ENCODE measurements at regions not wholly inside any gene's neighbourhood (a gene's known extent, or its start where the extent isn't known, plus 50 kb on each side); places are given as distances from the start of the nearest gene placed in this dataset.

GRCh38 chr1:191953526-191953925 lies 204.7 kb upstream of the RGS18 start:
- TF ChIP-seq CTCF (IDR thresholded peaks at IDR 0.05; ENCODE audit: borderline replicate concordance, extremely low read depth, low read length, poor library complexity, severe bottlenecking), result no peak
- TF ChIP-seq EZH2 (IDR thresholded peaks at IDR 0.05; ENCODE audit: borderline replicate concordance, low read depth, low read length, severe bottlenecking), result no peak
